Stomach (tissue), 4 donors: ENCODE measurements at regions not wholly inside any gene's neighbourhood (a gene's known extent, or its start where the extent isn't known, plus 50 kb on each side); places are given as distances from the start of the nearest gene placed in this dataset.

ENCODE experiments used
- EP300 ChIP-seq: sonication (generic); formaldehyde crosslinking; IDR thresholded peaks from one replicate; pipeline ENCODE4 v1.6.1; 2017; ENCODE audit warnings: antibody characterized with exemption
- POLR2A ChIP-seq, 4 donors: fragments of 450-650 bp; IDR thresholded peaks; one replicate each; pipeline ENCODE4 v1.6.1; 2016; ENCODE audit warnings: antibody characterized with exemption in 4 of 4, control low read depth in 2 of 4, mild to moderate bottlenecking in 1 of 4, moderate library complexity in 1 of 4
- POLR2AphosphoS5 ChIP-seq, 3 donors: sonication (generic); formaldehyde crosslinking; IDR thresholded peaks; one replicate each; pipeline ENCODE4 v1.6.1; 2016; ENCODE audit warnings: antibody characterized with exemption in 3 of 3
- TF ChIP-seq, protein P1 (sequence below), 7 experiments: fragments of 450-650 bp in 4 of 7; fragments of 200-600 bp in 3 of 7; sonication (generic) in 3 of 7; IDR thresholded peaks; one replicate each; pipeline ENCODE4 v1.5.1; 2016 to 2019; ENCODE audit warnings: antibody characterized with exemption in 7 of 7, control low read depth in 2 of 7, mild to moderate bottlenecking in 1 of 7

DNA sequence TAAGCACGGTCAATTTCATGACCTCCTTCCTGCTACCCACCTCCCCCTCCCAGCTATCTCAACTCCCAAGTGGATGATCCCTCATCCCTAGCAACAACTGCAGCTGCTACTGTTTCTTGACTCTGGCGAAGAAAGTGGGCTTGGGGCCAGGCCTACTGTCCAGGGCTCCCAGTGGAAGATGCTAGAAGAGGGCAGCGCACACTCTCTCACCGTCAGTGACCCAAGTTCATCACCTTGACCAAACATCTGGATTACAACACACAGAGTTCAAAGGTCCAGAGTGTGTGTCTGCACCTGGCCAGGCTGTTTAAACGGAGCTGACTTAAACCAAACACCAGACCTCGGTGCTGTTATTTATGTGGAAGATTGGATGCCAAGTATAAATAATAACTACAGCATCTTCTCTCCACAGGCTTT lies 385.6 kb downstream of the SHQ1 start:
- TF ChIP-seq POLR2A (IDR thresholded peaks at IDR 0.05): no peak
- TF ChIP-seq, protein P1, sequence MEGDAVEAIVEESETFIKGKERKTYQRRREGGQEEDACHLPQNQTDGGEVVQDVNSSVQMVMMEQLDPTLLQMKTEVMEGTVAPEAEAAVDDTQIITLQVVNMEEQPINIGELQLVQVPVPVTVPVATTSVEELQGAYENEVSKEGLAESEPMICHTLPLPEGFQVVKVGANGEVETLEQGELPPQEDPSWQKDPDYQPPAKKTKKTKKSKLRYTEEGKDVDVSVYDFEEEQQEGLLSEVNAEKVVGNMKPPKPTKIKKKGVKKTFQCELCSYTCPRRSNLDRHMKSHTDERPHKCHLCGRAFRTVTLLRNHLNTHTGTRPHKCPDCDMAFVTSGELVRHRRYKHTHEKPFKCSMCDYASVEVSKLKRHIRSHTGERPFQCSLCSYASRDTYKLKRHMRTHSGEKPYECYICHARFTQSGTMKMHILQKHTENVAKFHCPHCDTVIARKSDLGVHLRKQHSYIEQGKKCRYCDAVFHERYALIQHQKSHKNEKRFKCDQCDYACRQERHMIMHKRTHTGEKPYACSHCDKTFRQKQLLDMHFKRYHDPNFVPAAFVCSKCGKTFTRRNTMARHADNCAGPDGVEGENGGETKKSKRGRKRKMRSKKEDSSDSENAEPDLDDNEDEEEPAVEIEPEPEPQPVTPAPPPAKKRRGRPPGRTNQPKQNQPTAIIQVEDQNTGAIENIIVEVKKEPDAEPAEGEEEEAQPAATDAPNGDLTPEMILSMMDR (IDR thresholded peaks at IDR 0.05): no peak
- TF ChIP-seq EP300: no peak
- no peak for TF ChIP-seq POLR2AphosphoS5 (IDR thresholded peaks at IDR 0.05)
